ENCODE measurements at regions not wholly inside any gene's neighbourhood (a gene's known extent, or its start where the extent isn't known, plus 50 kb on each side); places are given as distances from the start of the nearest gene placed in this dataset.

- no peaks in the 10 kb centered on the region for H3K4me1 Mint-ChIP-seq
- no peaks in the 10 kb centered on the region for H3K9me3 Mint-ChIP-seq
- H3K27me3 Mint-ChIP-seq, result no peaks in the 10 kb centered on the region
- no peak overlapping the region for H3K4me3 Mint-ChIP-seq
- no peak overlapping the region for H3K27ac Mint-ChIP-seq
- DNase-seq, result no peak
- no peaks in the 10 kb centered on the region for H3K36me3 Mint-ChIP-seq (ENCODE audit: low read depth)
- intact Hi-C loops (cut with micrococcal nuclease), result no loop called here
Measured at GRCh38 chr4:164446516-164446915, 307.4 kb upstream of the SMIM31 start.

GRCh38 chr4:164461901-164462300 lies 292.0 kb upstream of the SMIM31 start:
- H3K27ac Mint-ChIP-seq, result no peak overlapping the region
- no peaks in the 10 kb centered on the region for H3K27me3 Mint-ChIP-seq
- no peaks in the 10 kb centered on the region for H3K4me1 Mint-ChIP-seq
- H3K36me3 Mint-ChIP-seq (ENCODE audit: low read depth), result no peaks in the 10 kb centered on the region
- intact Hi-C loops (cut with micrococcal nuclease), result no loop called here
- no peaks in the 10 kb centered on the region for H3K9me3 Mint-ChIP-seq
- no peak for DNase-seq
- no peak overlapping the region for H3K4me3 Mint-ChIP-seq

GRCh38 chr4:164462471-164462870 lies 291.5 kb upstream of the SMIM31 start:
- DNase-seq, result no peak
- H3K27ac Mint-ChIP-seq, result no peak overlapping the region
- no peaks in the 10 kb centered on the region for H3K4me1 Mint-ChIP-seq
- no peak overlapping the region for H3K4me3 Mint-ChIP-seq
- no peaks in the 10 kb centered on the region for H3K27me3 Mint-ChIP-seq
- H3K9me3 Mint-ChIP-seq, result no peaks in the 10 kb centered on the region
- intact Hi-C loops (cut with micrococcal nuclease), result no loop called here
- no peaks in the 10 kb centered on the region for H3K36me3 Mint-ChIP-seq (ENCODE audit: low read depth)

GRCh38 chr4:164464313-164464712 lies 289.6 kb upstream of the SMIM31 start:
- intact Hi-C loops (cut with micrococcal nuclease), result no loop called here
- Mint-ChIP-seq H3K4me3 (no peak overlapping the region), H3K36me3 (ENCODE audit: low read depth) (no peaks in the 10 kb centered on the region), H3K4me1 (no peaks in the 10 kb centered on the region), H3K27ac (no peak overlapping the region), H3K9me3 (no peaks in the 10 kb centered on the region), H3K27me3 (no peaks in the 10 kb centered on the region)
- no peak for DNase-seq

GRCh38 chr4:164467493-164467892 lies 286.4 kb upstream of the SMIM31 start:
- no peaks in the 10 kb centered on the region for H3K4me1 Mint-ChIP-seq
- H3K9me3 Mint-ChIP-seq, result no peaks in the 10 kb centered on the region
- no peaks in the 10 kb centered on the region for H3K27me3 Mint-ChIP-seq
- H3K4me3 Mint-ChIP-seq, result no peak overlapping the region
- intact Hi-C loops (cut with micrococcal nuclease), result no loop called here
- no peak for DNase-seq
- H3K27ac Mint-ChIP-seq, result no peak overlapping the region
- H3K36me3 Mint-ChIP-seq (ENCODE audit: low read depth), result no peaks in the 10 kb centered on the region

- DNase-seq, result no peak
- Mint-ChIP-seq H3K4me3 (no peak overlapping the region), H3K27me3 (no peaks in the 10 kb centered on the region), H3K9me3 (no peaks in the 10 kb centered on the region), H3K4me1 (no peaks in the 10 kb centered on the region), H3K27ac (no peak overlapping the region), H3K36me3 (ENCODE audit: low read depth) (no peaks in the 10 kb centered on the region)
- intact Hi-C loops (cut with micrococcal nuclease), result no loop called here
Measured at GRCh38 chr4:164481306-164482091, 272.4 kb upstream of the SMIM31 start.

DNA sequence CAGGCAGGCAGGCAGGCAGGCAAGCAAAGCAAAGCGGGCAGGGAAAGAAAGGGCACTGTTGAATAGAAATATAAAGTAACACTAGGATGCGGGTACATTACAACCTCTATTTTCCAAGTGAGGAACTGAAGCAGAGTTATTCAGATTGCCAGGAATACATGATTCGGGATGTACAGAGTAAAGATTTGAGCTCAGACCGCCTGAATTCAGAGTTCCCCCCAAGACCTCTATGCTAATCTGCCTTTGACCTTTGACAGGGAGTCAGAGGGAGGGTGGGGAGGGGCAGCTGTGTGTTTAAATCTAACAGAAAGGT lies 271.9 kb upstream of the SMIM31 start:
- H3K27ac Mint-ChIP-seq, result no peak overlapping the region
- no peak for DNase-seq
- no peaks in the 10 kb centered on the region for H3K4me1 Mint-ChIP-seq
- H3K4me3 Mint-ChIP-seq, result no peak overlapping the region
- intact Hi-C loops (cut with micrococcal nuclease), result no loop called here
- no peaks in the 10 kb centered on the region for H3K36me3 Mint-ChIP-seq (ENCODE audit: low read depth)
- no peaks in the 10 kb centered on the region for H3K9me3 Mint-ChIP-seq
- H3K27me3 Mint-ChIP-seq, result no peaks in the 10 kb centered on the region

DNA sequence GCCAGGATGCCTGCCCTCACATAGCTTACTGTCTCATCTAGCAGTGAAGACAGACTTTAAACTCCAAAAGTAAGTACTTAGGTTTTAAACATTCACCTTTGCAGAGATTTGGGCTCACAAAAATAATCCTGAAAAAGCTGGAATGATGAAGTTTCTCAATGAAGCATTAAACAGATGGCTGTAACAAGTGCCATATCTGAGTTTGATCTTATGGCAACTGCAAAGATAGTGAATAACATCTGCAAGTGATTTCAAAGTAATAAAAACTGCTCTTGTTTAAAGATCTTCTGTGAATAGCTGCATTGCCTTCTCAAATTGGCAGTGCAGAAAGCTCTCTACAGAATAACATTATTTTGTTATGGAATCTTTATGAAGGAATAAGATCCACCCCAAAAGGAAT lies 271.2 kb upstream of the SMIM31 start:
- intact Hi-C loops (cut with micrococcal nuclease), result no loop called here
- Mint-ChIP-seq H3K36me3 (ENCODE audit: low read depth) (no peaks in the 10 kb centered on the region), H3K4me3 (no peak overlapping the region), H3K9me3 (no peaks in the 10 kb centered on the region), H3K27ac (no peak overlapping the region), H3K27me3 (no peaks in the 10 kb centered on the region), H3K4me1 (no peaks in the 10 kb centered on the region)
- DNase-seq, result no peak

DNA sequence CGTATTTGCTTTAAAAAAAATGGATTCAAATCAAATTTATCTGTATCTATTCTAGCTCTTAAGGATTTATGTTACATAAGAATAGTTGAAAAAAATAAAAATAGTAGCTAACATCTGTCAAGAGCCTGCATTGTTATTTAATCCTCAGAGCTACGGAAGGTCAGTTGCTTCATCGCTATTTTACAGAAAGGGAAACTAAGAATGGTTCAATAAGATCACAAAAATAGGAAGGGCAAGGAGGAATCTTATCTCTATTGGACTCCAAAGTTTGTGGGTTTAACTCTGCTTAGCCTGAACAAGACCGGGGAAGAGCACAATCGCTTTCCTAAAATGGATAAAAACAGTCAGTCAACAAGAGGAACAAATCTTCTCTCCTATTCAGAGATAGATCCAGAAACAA lies 270.2 kb upstream of the SMIM31 start:
- no peaks in the 10 kb centered on the region for H3K27me3 Mint-ChIP-seq
- H3K27ac Mint-ChIP-seq, result no peak overlapping the region
- H3K36me3 Mint-ChIP-seq (ENCODE audit: low read depth), result no peaks in the 10 kb centered on the region
- no peaks in the 10 kb centered on the region for H3K4me1 Mint-ChIP-seq
- DNase-seq, result no peak
- H3K9me3 Mint-ChIP-seq, result no peaks in the 10 kb centered on the region
- intact Hi-C loops (cut with micrococcal nuclease), result no loop called here
- H3K4me3 Mint-ChIP-seq, result no peak overlapping the region

GRCh38 chr4:164484551-164484950 lies 269.4 kb upstream of the SMIM31 start:
- H3K27me3 Mint-ChIP-seq, result no peaks in the 10 kb centered on the region
- no peak for DNase-seq
- intact Hi-C loops (cut with micrococcal nuclease), result no loop called here
- H3K4me1 Mint-ChIP-seq, result no peaks in the 10 kb centered on the region
- H3K4me3 Mint-ChIP-seq, result no peak overlapping the region
- H3K36me3 Mint-ChIP-seq (ENCODE audit: low read depth), result no peaks in the 10 kb centered on the region
- H3K27ac Mint-ChIP-seq, result no peak overlapping the region
- no peaks in the 10 kb centered on the region for H3K9me3 Mint-ChIP-seq

DNA sequence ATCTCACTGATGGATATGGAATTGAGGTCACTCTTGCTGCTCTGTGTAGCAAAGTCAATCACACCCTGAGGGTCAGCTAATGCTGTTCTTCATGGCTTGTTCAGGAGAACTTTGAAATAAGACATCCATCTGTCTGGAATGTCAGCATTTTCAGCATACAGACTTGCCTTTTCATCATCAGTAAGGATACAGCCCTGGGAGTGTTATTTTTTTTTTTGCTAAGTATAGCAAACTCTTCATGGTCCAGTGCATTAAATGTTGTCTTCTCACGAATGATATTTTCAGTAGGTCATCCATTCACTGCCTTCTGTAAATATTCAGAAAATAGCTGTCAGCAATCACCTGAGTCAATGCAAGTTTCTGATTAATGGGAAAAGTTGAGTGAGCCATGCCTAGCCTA lies 268.8 kb upstream of the SMIM31 start:
- no peaks in the 10 kb centered on the region for H3K4me1 Mint-ChIP-seq
- no peak overlapping the region for H3K27ac Mint-ChIP-seq
- no peak overlapping the region for H3K4me3 Mint-ChIP-seq
- DNase-seq, result no peak
- no peaks in the 10 kb centered on the region for H3K36me3 Mint-ChIP-seq (ENCODE audit: low read depth)
- intact Hi-C loops (cut with micrococcal nuclease), result no loop called here
- H3K9me3 Mint-ChIP-seq, result no peaks in the 10 kb centered on the region
- no peaks in the 10 kb centered on the region for H3K27me3 Mint-ChIP-seq

DNA sequence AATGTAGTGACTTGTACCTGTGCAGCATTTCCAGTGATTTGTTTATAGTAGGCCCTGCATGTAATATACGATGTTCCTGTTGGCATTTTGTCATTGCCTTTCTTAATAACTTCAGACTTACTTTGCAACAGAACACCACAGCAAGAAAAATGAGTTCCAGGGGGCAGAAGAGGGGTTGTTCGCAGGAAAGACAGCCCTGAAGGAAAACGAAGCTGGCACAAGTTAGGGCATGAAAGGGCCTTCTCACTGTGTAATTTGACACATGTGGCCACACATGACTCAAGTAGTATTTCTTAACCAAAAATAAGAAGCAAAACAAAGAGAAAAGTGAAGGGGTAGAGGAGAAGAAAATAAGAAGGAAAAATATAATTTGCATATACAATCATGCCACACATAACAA lies 265.8 kb upstream of the SMIM31 start:
- no peaks in the 10 kb centered on the region for H3K36me3 Mint-ChIP-seq (ENCODE audit: low read depth)
- H3K9me3 Mint-ChIP-seq, result no peaks in the 10 kb centered on the region
- no peaks in the 10 kb centered on the region for H3K27me3 Mint-ChIP-seq
- DNase-seq, result no peak
- no peak overlapping the region for H3K27ac Mint-ChIP-seq
- intact Hi-C loops (cut with micrococcal nuclease), result no loop called here
- H3K4me1 Mint-ChIP-seq, result no peaks in the 10 kb centered on the region
- no peak overlapping the region for H3K4me3 Mint-ChIP-seq

DNA sequence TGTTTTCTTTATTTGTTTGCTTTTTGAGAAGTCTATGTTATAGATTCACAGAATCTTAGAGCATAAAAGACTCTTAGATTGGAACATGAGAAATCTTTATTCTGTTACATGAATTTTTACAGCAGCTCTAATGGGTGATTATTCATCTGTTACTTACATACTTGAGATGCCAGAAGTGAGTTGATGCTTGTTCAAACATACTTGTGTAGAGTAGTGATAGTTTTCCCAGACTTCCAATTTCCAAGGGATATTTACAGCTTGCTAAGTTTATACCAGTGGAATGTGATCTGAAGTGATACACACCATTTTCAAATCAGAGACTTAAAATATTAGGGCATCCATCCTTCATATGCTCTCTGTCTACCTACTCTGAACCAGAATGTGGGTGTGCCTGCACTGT lies 252.9 kb upstream of the SMIM31 start:
- H3K4me3 Mint-ChIP-seq, result no peak overlapping the region
- H3K27ac Mint-ChIP-seq, result no peak overlapping the region
- no peaks in the 10 kb centered on the region for H3K36me3 Mint-ChIP-seq (ENCODE audit: low read depth)
- no peaks in the 10 kb centered on the region for H3K4me1 Mint-ChIP-seq
- DNase-seq, result no peak
- no peaks in the 10 kb centered on the region for H3K9me3 Mint-ChIP-seq
- no peaks in the 10 kb centered on the region for H3K27me3 Mint-ChIP-seq
- intact Hi-C loops (cut with micrococcal nuclease), result no loop called here

DNA sequence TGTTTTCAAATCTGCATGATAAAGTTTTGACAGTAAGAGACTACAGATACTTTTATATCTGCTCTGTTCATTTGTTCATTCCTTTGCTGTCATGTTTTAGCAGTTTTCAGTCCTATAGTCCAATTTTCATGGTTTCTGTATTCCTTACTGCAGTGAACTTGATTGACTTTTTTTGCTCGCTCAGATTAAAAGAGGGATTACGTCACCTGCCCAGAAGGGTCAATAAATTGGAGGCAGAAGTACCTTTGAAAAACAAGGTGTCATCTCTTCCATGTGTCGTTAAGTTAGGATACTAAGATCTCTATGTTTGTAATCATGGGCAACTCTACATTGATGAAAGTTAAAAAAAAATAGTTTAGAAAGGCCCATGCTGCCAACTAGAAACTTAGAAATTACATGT lies 250.1 kb upstream of the SMIM31 start:
- Mint-ChIP-seq H3K4me3 (no peak overlapping the region), H3K27ac (no peak overlapping the region), H3K9me3 (no peaks in the 10 kb centered on the region), H3K36me3 (ENCODE audit: low read depth) (no peaks in the 10 kb centered on the region), H3K27me3 (no peaks in the 10 kb centered on the region), H3K4me1 (no peaks in the 10 kb centered on the region)
- no peak for DNase-seq
- intact Hi-C loops (cut with micrococcal nuclease), result no loop called here

GRCh38 chr4:164508097-164508496 lies 245.8 kb upstream of the SMIM31 start:
- Mint-ChIP-seq H3K27me3 (no peaks in the 10 kb centered on the region), H3K4me3 (no peak overlapping the region), H3K9me3 (no peaks in the 10 kb centered on the region), H3K36me3 (ENCODE audit: low read depth) (no peaks in the 10 kb centered on the region), H3K4me1 (no peaks in the 10 kb centered on the region), H3K27ac (no peak overlapping the region)
- DNase-seq, result no peak
- intact Hi-C loops (cut with micrococcal nuclease), result no loop called here

All from activated CD4-positive, alpha-beta T cell treated with anti-CD3 and anti-CD28 coated beads, Interleukin-2, amount 10 ng/mL, durations not matched to agents 24 days and 14 days (primary cell).